DMS153 treated with DMSO at 0.1 percent for 48 hours (cell line): ENCODE measurements at regions not wholly inside any gene's neighbourhood (a gene's known extent, or its start where the extent isn't known, plus 50 kb on each side); places are given as distances from the start of the nearest gene placed in this dataset.
"Not testable (repeated sequence)": the region's sequence is repeated elsewhere in the genome, so short reads cannot be mapped to it uniquely, and the experiment has no call there.

ENCODE experiments used
- DNase-seq: peaks from one replicate; lab custom pipeline; 2025; ENCODE audit not compliant: unreplicated experiment; lab: John Stamatoyannopoulos, UW

- DNase-seq, result peak; percentile 31
These were observed 1858.6 kb upstream of the CDH9 start for GRCh38 chr5:28896949-28897348.

- DNase-seq, result no peak
These were observed 1842.5 kb upstream of the CDH9 start for GRCh38 chr5:28880936-28881335.

- no peak for DNase-seq
These were observed 1838.7 kb upstream of the CDH9 start for GRCh38 chr5:28877050-28877449.

GRCh38 chr5:28864006-28864405 lies 1825.6 kb upstream of the CDH9 start:
- DNase-seq, result no peak

- DNase-seq, result peak; percentile 75
These were observed 1824.4 kb upstream of the CDH9 start for GRCh38 chr5:28862860-28863196.

GRCh38 chr5:28862137-28862859 lies 1823.9 kb upstream of the CDH9 start:
- DNase-seq, result peak; percentile 62

GRCh38 chr5:28855626-28856025 lies 1817.2 kb upstream of the CDH9 start:
- no peak for DNase-seq

- no peak for DNase-seq
These were observed 1812.0 kb upstream of the CDH9 start for GRCh38 chr5:28850320-28850921.

GRCh38 chr5:28831042-28831441 lies 1792.7 kb upstream of the CDH9 start:
- DNase-seq, result no peak

- DNase-seq, result no peak
These were observed 1784.8 kb upstream of the CDH9 start for GRCh38 chr5:28823231-28823630.

GRCh38 chr5:28822071-28822470 lies 1783.7 kb upstream of the CDH9 start:
- no peak for DNase-seq

- no peak for DNase-seq
These were observed 1772.4 kb upstream of the CDH9 start for GRCh38 chr5:28810751-28811136.

GRCh38 chr5:28809811-28810750 lies 1771.7 kb upstream of the CDH9 start:
- DNase-seq, result no peak

- no peak for DNase-seq
These were observed 1770.8 kb upstream of the CDH9 start for GRCh38 chr5:28808967-28809810.

GRCh38 chr5:28807195-28807729 lies 1768.9 kb upstream of the CDH9 start:
- no peak for DNase-seq

- DNase-seq, result not testable (repeated sequence)
These were observed 1760.6 kb upstream of the CDH9 start for GRCh38 chr5:28799035-28799434.

GRCh38 chr5:28788954-28789353 lies 1750.6 kb upstream of the CDH9 start:
- DNase-seq, result no peak

GRCh38 chr5:28780083-28780692 lies 1741.8 kb upstream of the CDH9 start:
- no peak for DNase-seq

GRCh38 chr5:28779161-28779754 lies 1740.9 kb upstream of the CDH9 start:
- DNase-seq, result peak; percentile 57

- DNase-seq, result no peak
These were observed 1731.9 kb upstream of the CDH9 start for GRCh38 chr5:28770307-28770706.
